Erythroblast (primary cell): ENCODE measurements at regions not wholly inside any gene's neighbourhood (a gene's known extent, or its start where the extent isn't known, plus 50 kb on each side); places are given as distances from the start of the nearest gene placed in this dataset.

Source experiments
- GATA1 ChIP-seq: IDR thresholded peaks from 2 replicates; pipeline ENCODE4 v1.6.1; 2011; ENCODE audit warnings: low read depth, mild to moderate bottlenecking, control low read depth, low read length, moderate library complexity
- POLR2A ChIP-seq: IDR thresholded peaks from 2 replicates; pipeline ENCODE4 v1.6.1; 2011; ENCODE audit warnings: mild to moderate bottlenecking, low read length

DNA sequence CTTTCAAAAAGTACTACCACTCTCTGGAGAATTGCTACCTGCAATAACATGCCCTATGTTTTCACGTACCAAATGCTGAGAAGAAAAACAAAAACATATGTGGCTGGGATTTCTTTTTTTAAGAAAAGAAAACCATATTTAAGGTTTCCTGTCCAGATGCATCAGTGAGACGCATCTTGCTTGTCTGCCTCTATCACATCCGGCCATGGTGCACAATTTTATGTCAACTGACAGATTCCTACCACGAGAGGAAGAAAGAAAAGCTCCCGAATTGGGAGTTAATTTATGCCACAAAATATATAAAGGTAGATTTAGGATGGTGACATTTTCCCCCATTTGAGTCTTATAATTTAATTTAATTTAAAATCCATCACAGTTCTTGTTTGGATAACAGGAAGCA is 62.3 kb upstream of the COL24A1 start:
- TF ChIP-seq POLR2A (no peak), GATA1 (no peak)
